H1 (cell line): ENCODE measurements at regions not wholly inside any gene's neighbourhood (a gene's known extent, or its start where the extent isn't known, plus 50 kb on each side); places are given as distances from the start of the nearest gene placed in this dataset.

Experiments used
- CTCF ChIA-PET: fragments of 300-600 bp; sonication (Branson Sonifier 250); formaldehyde crosslinking; loops from one replicate; lab custom pipeline; 2021; ENCODE audit not compliant: partially characterized antibody; lab: Charles Lee
- POLR2A ChIA-PET: fragments of 300-600 bp; sonication (Branson Sonifier 250); formaldehyde crosslinking; loops from one replicate; lab custom pipeline; 2021; ENCODE audit warnings: inconsistent platforms; ENCODE audit not compliant: partially characterized antibody; lab: Charles Lee
- DNase-seq, 2 experiments: peaks; one replicate each; pipeline versions ENCODE4 v3.0.0 to v3.0.0-alpha.2; 2010 to 2022; ENCODE audit warnings: low spot score in 2 of 2, low read depth in 1 of 2, mixed read lengths in 1 of 2
- FAIRE-seq: peaks from 2 replicates; lab custom pipeline; 2011; peaks lifted over from hg19 to GRCh38; lab: Jason Lieb, UNC
- H2AFZ ChIP-seq: 2 replicates; pipeline ENCODE4 v1.8.1; 2012; ENCODE audit warnings: low read length, inconsistent platforms
- H2AK5ac ChIP-seq: 2 replicates; pipeline ENCODE4 v1.6.1; 2013; ENCODE audit warnings: low read depth, low read length
- H2BK120ac ChIP-seq: replicated peaks from 2 replicates; pipeline ENCODE3; 2013; ENCODE audit warnings: low read depth, low read length, inconsistent platforms
- H2BK12ac ChIP-seq: 2 replicates; pipeline ENCODE4 v1.6.1; 2013; ENCODE audit warnings: low read depth, low read length
- H2BK15ac ChIP-seq: 2 replicates; pipeline ENCODE4 v1.6.1; 2013; ENCODE audit warnings: low read length
- H2BK20ac ChIP-seq: 2 replicates; pipeline ENCODE4 v1.6.1; 2013; ENCODE audit warnings: low read length
- H2BK5ac ChIP-seq: 2 replicates; pipeline ENCODE4 v1.6.1; 2013; ENCODE audit warnings: low read depth, low read length
- H3K14ac ChIP-seq: 2 replicates; pipeline ENCODE4 v1.6.1; 2013; ENCODE audit warnings: inconsistent platforms; ENCODE audit not compliant: insufficient read length
- H3K18ac ChIP-seq: 2 replicates; pipeline ENCODE4 v1.6.1; 2013; ENCODE audit warnings: low read length; ENCODE audit errors: extremely low read depth
- H3K23ac ChIP-seq: 2 replicates; pipeline ENCODE4 v1.6.1; 2013; ENCODE audit warnings: inconsistent platforms; ENCODE audit not compliant: insufficient read length
- H3K23me2 ChIP-seq: 2 replicates; pipeline ENCODE4 v1.6.1; 2013; ENCODE audit warnings: low read depth, low read length
- H3K27ac ChIP-seq: 2 replicates; pipeline ENCODE4 v1.6.1; 2011; ENCODE audit warnings: low read depth, low read length, inconsistent platforms
- H3K27me3 ChIP-seq, 4 experiments: replicated peaks in 1 of 4; 1 replicate in 1 of 4; 2 replicates in 3 of 4; pipeline versions ENCODE4 v1.6.1 to v1.8.1; 2011 to 2013; ENCODE audit warnings: low read length in 3 of 4, mild to moderate bottlenecking in 3 of 4, inconsistent platforms in 2 of 4, mixed read lengths in 2 of 4, moderate library complexity in 1 of 4; ENCODE audit not compliant: control insufficient read depth in 3 of 4, insufficient read depth in 3 of 4; ENCODE audit errors: extremely low read depth in 1 of 4
- H3K36me3 ChIP-seq, 4 experiments: 2 replicates each; pipeline versions ENCODE4 v1.6.1 to v1.8.1; 2011 to 2013; ENCODE audit warnings: mild to moderate bottlenecking in 4 of 4, low read length in 3 of 4, moderate library complexity in 2 of 4, control low read depth in 1 of 4, inconsistent platforms in 1 of 4; ENCODE audit not compliant: insufficient read depth in 4 of 4, control insufficient read depth in 2 of 4
- H3K4ac ChIP-seq: replicated peaks from 2 replicates; pipeline ENCODE3; 2013; ENCODE audit warnings: low read length, low read depth, mixed read lengths, inconsistent platforms; ENCODE audit not compliant: insufficient read length
- H3K4me1 ChIP-seq, 4 experiments: replicated peaks in 1 of 4; 1 replicate in 1 of 4; 2 replicates in 3 of 4; pipeline versions ENCODE4 v1.6.1 to v1.8.1; 2011 to 2013; ENCODE audit warnings: low read length in 3 of 4, inconsistent platforms in 2 of 4, mixed read lengths in 1 of 4; ENCODE audit not compliant: insufficient read depth in 4 of 4, control insufficient read depth in 3 of 4
- H3K4me2 ChIP-seq, 2 experiments: 2 replicates each; pipeline versions ENCODE4 v1.6.1 to v1.8.1; 2011 to 2013; ENCODE audit warnings: low read depth in 2 of 2, low read length in 2 of 2, control low read depth in 1 of 2, inconsistent platforms in 1 of 2, mild to moderate bottlenecking in 1 of 2; ENCODE audit not compliant: insufficient read depth in 1 of 2
- H3K4me3 ChIP-seq, 4 experiments: fragments of 200-600, 300-600 bp in 1 of 4; sonication (generic), shearing (Covaris generic), sonication (Bioruptor Twin) in 1 of 4; 2 replicates each; pipeline versions ENCODE4 v1.5.1 to v1.8.1; 2011 to 2016; ENCODE audit warnings: low read length in 4 of 4, low read depth in 3 of 4, control low read depth in 2 of 4, inconsistent platforms in 2 of 4, mild to moderate bottlenecking in 2 of 4, mixed read lengths in 1 of 4, moderate library complexity in 1 of 4; ENCODE audit not compliant: insufficient read depth in 2 of 4; ENCODE audit errors: extremely low read depth in 1 of 4
- H3K56ac ChIP-seq: replicated peaks from 2 replicates; pipeline ENCODE3; 2013; ENCODE audit warnings: low read depth, mild to moderate bottlenecking, mixed read lengths, low read length, inconsistent platforms; ENCODE audit not compliant: insufficient read length
- H3K79me1 ChIP-seq: 2 replicates; pipeline ENCODE4 v1.6.1; 2013; ENCODE audit warnings: low read depth, low read length, control low read depth
- H3K79me2 ChIP-seq, 2 experiments: 2 replicates each; pipeline versions ENCODE4 v1.6.1 to v1.8.1; 2012 to 2013; ENCODE audit warnings: low read length in 2 of 2, mild to moderate bottlenecking in 2 of 2, inconsistent platforms in 1 of 2; ENCODE audit not compliant: insufficient read depth in 2 of 2, control insufficient read depth in 1 of 2
- H3K9ac ChIP-seq, 4 experiments: replicated peaks in 1 of 4; 1 replicate in 1 of 4; 2 replicates in 3 of 4; pipeline versions ENCODE4 v1.6.1 to v1.8.1; 2011 to 2013; ENCODE audit warnings: low read depth in 3 of 4, low read length in 3 of 4, control low read depth in 2 of 4, mild to moderate bottlenecking in 2 of 4, moderate library complexity in 2 of 4, inconsistent platforms in 1 of 4; ENCODE audit errors: extremely low read depth in 1 of 4
- H3K9me3 ChIP-seq, 2 experiments: 2 replicates each; pipeline versions ENCODE4 v1.6.1 to v1.8.1; 2012 to 2013; ENCODE audit warnings: mild to moderate bottlenecking in 2 of 2, moderate library complexity in 2 of 2, control low read depth in 1 of 2, inconsistent platforms in 1 of 2, low read depth in 1 of 2, low read length in 1 of 2, mixed read lengths in 1 of 2; ENCODE audit not compliant: insufficient read depth in 2 of 2
- H4K20me1 ChIP-seq, 2 experiments: replicated peaks in 1 of 2; 2 replicates each; pipeline versions ENCODE3 to v1.8.1; 2011 to 2013; ENCODE audit warnings: inconsistent platforms in 2 of 2, low read length in 2 of 2, mild to moderate bottlenecking in 1 of 2; ENCODE audit not compliant: insufficient read depth in 2 of 2, control insufficient read depth in 1 of 2
- H4K5ac ChIP-seq: 2 replicates; pipeline ENCODE4 v1.6.1; 2013; ENCODE audit warnings: low read length, low read depth, mixed read lengths, inconsistent platforms; ENCODE audit not compliant: insufficient read length
- H4K8ac ChIP-seq: 2 replicates; pipeline ENCODE4 v1.8.0; 2013; ENCODE audit warnings: mild to moderate bottlenecking, moderate library complexity, low read length, inconsistent platforms; ENCODE audit not compliant: insufficient read depth; ENCODE audit errors: extremely low read depth
- H4K91ac ChIP-seq: replicated peaks from 2 replicates; pipeline ENCODE3; 2013; ENCODE audit warnings: low read length, mixed read lengths, inconsistent platforms; ENCODE audit not compliant: insufficient read length
- ATF3 ChIP-seq: IDR thresholded peaks from 2 replicates; pipeline ENCODE4 v1.6.1; 2011; ENCODE audit warnings: low read depth, mild to moderate bottlenecking, low read length; ENCODE audit not compliant: insufficient read depth
- CEBPB ChIP-seq: IDR thresholded peaks from 2 replicates; pipeline ENCODE4 v1.6.1; 2012; ENCODE audit warnings: low read depth, low read length
- CHD1 ChIP-seq: IDR thresholded peaks from 2 replicates; pipeline ENCODE4 v1.6.1; 2012; ENCODE audit warnings: low read depth, low read length, improper control_type of control experiment
- CTCF ChIP-seq, 3 experiments: IDR thresholded peaks; 1 replicate in 2 of 3; 2 replicates in 1 of 3; pipeline versions ENCODE4 v1.5.1 to v1.6.1; 2011; ENCODE audit warnings: low read length in 3 of 3, mild to moderate bottlenecking in 3 of 3, inconsistent platforms in 2 of 3, low read depth in 1 of 3, moderate library complexity in 1 of 3; ENCODE audit not compliant: insufficient read depth in 1 of 3; ENCODE audit errors: control extremely low read depth in 1 of 3
- KDM4A ChIP-seq: IDR thresholded peaks from one replicate; pipeline ENCODE4 v1.7.1; 2012; ENCODE audit warnings: low read depth, mild to moderate bottlenecking, moderate library complexity, low read length, inconsistent platforms; ENCODE audit not compliant: severe bottlenecking
- RAD21 ChIP-seq, 2 experiments: IDR thresholded peaks in 1 of 2; conservative IDR thresholded peaks in 1 of 2; 2 replicates each; pipeline ENCODE4 v1.6.1; 2011; ENCODE audit warnings: low read depth in 2 of 2, low read length in 2 of 2, improper control_type of control experiment in 1 of 2, inconsistent platforms in 1 of 2, mild to moderate bottlenecking in 1 of 2, moderate library complexity in 1 of 2
- SP4 ChIP-seq: IDR thresholded peaks from 2 replicates; pipeline ENCODE4 v1.6.1; 2012; ENCODE audit warnings: low read length, inconsistent platforms
- WGBS, 2 experiments: shearing (Covaris generic) in 1 of 2; methylation state at CpG; one replicate each; pipeline versions ENCODE4 v1.1.6 to v1.1.7; 2013 to 2015; ENCODE audit warnings: low lambda C conversion rate in 2 of 2, mixed read lengths in 2 of 2, inconsistent platforms in 1 of 2, low coverage in 1 of 2, missing lambda C conversion rate in 1 of 2; ENCODE audit not compliant: insufficient replicate concordance in 2 of 2, insufficient coverage in 1 of 2, insufficient read length in 1 of 2; ENCODE audit errors: extremely low coverage in 1 of 2, missing lambda C conversion rate in 1 of 2; 5-methylcytosine and 5-hydroxymethylcytosine counted together

- POLR2A ChIA-PET: interaction anchor here (0.6 to 2.2 kb wide), 3 partner anchors 11 to 446 kb away, joined by 3 to 19 read pairs (median 3); partner anchors contain the start of gene SCAF11
- peak overlapping the region; percentile 74; the same call in 1 of the 2 replicates for H2AFZ ChIP-seq
These were observed 185.6 kb upstream of the ARID2 start for GRCh38 chr12:45543887-45544286.

More at GRCh38 chr12:45543887-45544286, 185.6 kb upstream of the ARID2 start:
- Histone ChIP-seq H3K4me3 (no peak overlapping the region), H3K14ac (no peak overlapping the region), H4K91ac (no peak overlapping the region), H3K4me2 (no peak overlapping the region), H3K9me3 (no peaks in the 10 kb centered on the region), H2BK15ac (no peak overlapping the region), H3K4ac (no peak overlapping the region), H4K5ac (no peak overlapping the region), H3K56ac (no peak overlapping the region), H3K36me3 (no peaks in the 10 kb centered on the region), H3K23ac (no peak overlapping the region), H3K9ac (no peak overlapping the region), H3K27ac (no peak overlapping the region), H3K27me3 (no peaks in the 10 kb centered on the region), H2BK12ac (no peak overlapping the region), H2BK5ac (no peak overlapping the region), H3K79me1 (no peaks in the 10 kb centered on the region), H2AK5ac (no peak overlapping the region), H4K20me1 (no peaks in the 10 kb centered on the region), H3K23me2 (no peaks in the 10 kb centered on the region), H3K4me1 (no peaks in the 10 kb centered on the region), H2BK120ac (no peak overlapping the region), H3K18ac (no peak overlapping the region), H4K8ac (no peak overlapping the region), H3K79me2 (no peaks in the 10 kb centered on the region), H2BK20ac (no peak overlapping the region)
- FAIRE-seq (peak; percentile 80), DNase-seq (peak in 1 of 2 experiments; percentile 23)
- TF ChIP-seq CTCF (IDR thresholded peaks at IDR 0.05; ENCODE audit: control extremely low read depth in 1 of 3, insufficient read depth in 1 of 3, low read depth in 1 of 3, low read length in 3 of 3) (peak; percentile 39 to 82 (median 81)), ATF3 (no peak), SP4 (no peak), CHD1 (no peak), KDM4A (no peak), CEBPB (peak; percentile 99), RAD21 (IDR thresholded peaks at IDR 0.05 in 1 of 2, conservative IDR thresholded peaks at IDR 0.05 in 1 of 2; ENCODE audit: low read depth in 2 of 2, low read length in 2 of 2) (peak; percentile 86 to 95)
- 16% methylated on average over 2 of the region's 2 CpGs; no CpG with 5 or more reads in 1 of the 2 experiments for WGBS, 2 experiments
- CTCF ChIA-PET: interaction anchor here (0.6 to 5.7 kb wide), 45 partner anchors 9 to 581 kb away, joined by 3 to 43 read pairs (median 4); no protein-coding TSS in a partner anchor
